ENCODE measurements at regions not wholly inside any gene's neighbourhood (a gene's known extent, or its start where the extent isn't known, plus 50 kb on each side); places are given as distances from the start of the nearest gene placed in this dataset.

GRCh38 chr5:167944121-167944852 is 347.2 kb upstream of the WWC1 start:
- TF ChIP-seq EZH2 (IDR thresholded peaks at IDR 0.05; ENCODE audit: low read length) (no peak), CTCF (optimal IDR thresholded peaks at IDR 0.05 in 1 of 3, IDR thresholded peaks at IDR 0.05 in 1 of 3, conservative IDR thresholded peaks at IDR 0.05 in 1 of 3; ENCODE audit: extremely low read depth in 1 of 3, insufficient read depth in 2 of 3, low read length in 3 of 3) (no peak)

Measured in keratinocyte (primary cell).